ENCODE measurements at regions not wholly inside any gene's neighbourhood (a gene's known extent, or its start where the extent isn't known, plus 50 kb on each side); places are given as distances from the start of the nearest gene placed in this dataset.

- no peak overlapping the region for H3K27ac Mint-ChIP-seq
- H3K4me2 ChIP-seq (replicated peaks; ENCODE audit: extremely low read depth, low read length, poor library complexity, severe bottlenecking), result no peak overlapping the region
- H3K9me3 Mint-ChIP-seq, result peaks cover 0 to 13% (median 3%) of the 10 kb centered on the region in 7 donors
- no peak overlapping the region for H3K4me3 Mint-ChIP-seq
- no peaks in the 10 kb centered on the region for H3K36me3 Mint-ChIP-seq
- H3K4me1 Mint-ChIP-seq, result no peaks in the 10 kb centered on the region
- no peaks in the 10 kb centered on the region for H3K4me1 ChIP-seq (ENCODE audit: control insufficient read depth in 1 of 2, insufficient read depth in 2 of 2, low read length in 2 of 2)
- no peak overlapping the region for H3K9ac ChIP-seq (ENCODE audit: insufficient read depth, low read length, poor library complexity, severe bottlenecking)
- no CpG with 5 or more reads among the region's 1 CpG for WGBS (ENCODE audit: insufficient coverage)
- H4K20me1 ChIP-seq (ENCODE audit: insufficient read depth, low read length), result no peaks in the 10 kb centered on the region
- H3K27me3 Mint-ChIP-seq (ENCODE audit: low read depth in 3 of 3), result peaks cover 0 to 3% (median 2%) of the 10 kb centered on the region in 3 donors
- no peak for DNase-seq
- no peaks in the 10 kb centered on the region for H3K79me2 ChIP-seq (ENCODE audit: insufficient read depth, low read length)
- no peaks in the 10 kb centered on the region for H3K9me3 ChIP-seq (replicated peaks in 1 of 2; ENCODE audit: control insufficient read depth in 1 of 2, insufficient read depth in 1 of 2, low read length in 2 of 2)
- no peaks in the 10 kb centered on the region for H3K27me3 ChIP-seq (ENCODE audit: control insufficient read depth in 2 of 2, insufficient read depth in 2 of 2, low read length in 2 of 2)
- no peak for TF ChIP-seq CTCF (IDR thresholded peaks at IDR 0.05)
- H2AFZ ChIP-seq (ENCODE audit: insufficient read depth, low read depth, low read length, poor library complexity, severe bottlenecking), result no peak overlapping the region
- H3K4me3 ChIP-seq (replicated peaks in 1 of 3; ENCODE audit: low read depth in 2 of 3, low read length in 3 of 3), result no peak overlapping the region
- intact Hi-C loops (cut with micrococcal nuclease), result no loop called here
- no peaks in the 10 kb centered on the region for H3K36me3 ChIP-seq (replicated peaks in 1 of 2; ENCODE audit: control insufficient read depth in 1 of 2, insufficient read depth in 2 of 2, low read length in 2 of 2)
- no peak overlapping the region for H3K27ac ChIP-seq (ENCODE audit: low read depth in 1 of 2, low read length in 2 of 2)
These were observed 106.6 kb upstream of the UPP2 start for GRCh38 chr2:157995117-157995516.

GRCh38 chr2:157991932-157992331 lies 109.7 kb upstream of the UPP2 start:
- H3K27me3 Mint-ChIP-seq (ENCODE audit: low read depth in 3 of 3), result peaks cover 0 to 4% (median 3%) of the 10 kb centered on the region in 3 donors
- no peaks in the 10 kb centered on the region for H3K4me1 Mint-ChIP-seq
- TF ChIP-seq CTCF (IDR thresholded peaks at IDR 0.05), result no peak
- Histone ChIP-seq H3K27ac (ENCODE audit: low read depth in 1 of 2, low read length in 2 of 2) (no peak overlapping the region), H4K20me1 (ENCODE audit: insufficient read depth, low read length) (no peaks in the 10 kb centered on the region), H2AFZ (ENCODE audit: insufficient read depth, low read depth, low read length, poor library complexity, severe bottlenecking) (no peak overlapping the region), H3K4me1 (ENCODE audit: control insufficient read depth in 1 of 2, insufficient read depth in 2 of 2, low read length in 2 of 2) (no peaks in the 10 kb centered on the region), H3K9me3 (replicated peaks in 1 of 2; ENCODE audit: control insufficient read depth in 1 of 2, insufficient read depth in 1 of 2, low read length in 2 of 2) (no peaks in the 10 kb centered on the region), H3K36me3 (replicated peaks in 1 of 2; ENCODE audit: control insufficient read depth in 1 of 2, insufficient read depth in 2 of 2, low read length in 2 of 2) (no peaks in the 10 kb centered on the region), H3K4me3 (replicated peaks in 1 of 3; ENCODE audit: low read depth in 2 of 3, low read length in 3 of 3) (no peak overlapping the region), H3K4me2 (replicated peaks; ENCODE audit: extremely low read depth, low read length, poor library complexity, severe bottlenecking) (no peak overlapping the region), H3K27me3 (ENCODE audit: control insufficient read depth in 2 of 2, insufficient read depth in 2 of 2, low read length in 2 of 2) (no peaks in the 10 kb centered on the region), H3K9ac (ENCODE audit: insufficient read depth, low read length, poor library complexity, severe bottlenecking) (no peak overlapping the region), H3K79me2 (ENCODE audit: insufficient read depth, low read length) (no peaks in the 10 kb centered on the region)
- H3K36me3 Mint-ChIP-seq, result no peaks in the 10 kb centered on the region
- no peak for DNase-seq
- peaks cover 0 to 8% (median 2%) of the 10 kb centered on the region in 7 donors for H3K9me3 Mint-ChIP-seq
- WGBS (ENCODE audit: insufficient coverage), result no CpG with 5 or more reads among the region's 6 CpGs
- intact Hi-C loops (cut with micrococcal nuclease), result no loop called here
- H3K4me3 Mint-ChIP-seq, result no peak overlapping the region
- no peak overlapping the region for H3K27ac Mint-ChIP-seq

Measured in CD14-positive monocyte (primary cell).